Suprapubic skin (tissue), 4 donors: ENCODE measurements at regions not wholly inside any gene's neighbourhood (a gene's known extent, or its start where the extent isn't known, plus 50 kb on each side); places are given as distances from the start of the nearest gene placed in this dataset.

Experiments
- DNase-seq, 2 donors: peaks; one replicate each; pipeline ENCODE4 v3.0.0-alpha.2; 2019; ENCODE audit warnings: low spot score in 2 of 2
- H3K27ac ChIP-seq: fragments of 200-600 bp; sonication (generic); one replicate; pipeline ENCODE4 v1.5.1; 2019
- H3K27me3 ChIP-seq: fragments of 200-600 bp; sonication (generic); one replicate; pipeline ENCODE4 v1.5.1; 2019
- H3K36me3 ChIP-seq: fragments of 200-600 bp; sonication (generic); one replicate; pipeline ENCODE4 v1.5.1; 2019
- H3K4me1 ChIP-seq: fragments of 200-600 bp; sonication (generic); one replicate; pipeline ENCODE4 v1.5.1; 2019
- H3K4me3 ChIP-seq: fragments of 200-600 bp; sonication (generic); one replicate; pipeline ENCODE4 v1.5.1; 2019; ENCODE audit warnings: mild to moderate bottlenecking
- H3K9me3 ChIP-seq: fragments of 200-600 bp; sonication (generic); one replicate; pipeline ENCODE4 v1.5.1; 2019
- EP300 ChIP-seq: sonication (generic); formaldehyde crosslinking; IDR thresholded peaks from one replicate; pipeline ENCODE4 v1.6.1; 2017; ENCODE audit warnings: antibody characterized with exemption
- POLR2A ChIP-seq, 2 donors: fragments of 450-650 bp; IDR thresholded peaks; one replicate each; pipeline ENCODE4 v1.6.1; 2017; ENCODE audit warnings: antibody characterized with exemption in 2 of 2, mild to moderate bottlenecking in 2 of 2, moderate library complexity in 2 of 2
- POLR2AphosphoS5 ChIP-seq, 3 donors: sonication (generic); formaldehyde crosslinking; IDR thresholded peaks; one replicate each; pipeline ENCODE4 v1.6.1; 2017; ENCODE audit warnings: antibody characterized with exemption in 3 of 3
- WGBS: methylation state at CpG from one replicate; pipeline ENCODE4 v1.1.5; 2018; 5-methylcytosine and 5-hydroxymethylcytosine counted together
- TF ChIP-seq, protein P1 (sequence below), 2 donors: fragments of 200-600 bp in 1 of 2; fragments of 450-650 bp in 1 of 2; sonication (generic) in 1 of 2; IDR thresholded peaks; one replicate each; pipeline ENCODE4 v1.5.1; 2016 to 2019; ENCODE audit warnings: antibody characterized with exemption in 2 of 2, mild to moderate bottlenecking in 1 of 2, moderate library complexity in 1 of 2

DNA sequence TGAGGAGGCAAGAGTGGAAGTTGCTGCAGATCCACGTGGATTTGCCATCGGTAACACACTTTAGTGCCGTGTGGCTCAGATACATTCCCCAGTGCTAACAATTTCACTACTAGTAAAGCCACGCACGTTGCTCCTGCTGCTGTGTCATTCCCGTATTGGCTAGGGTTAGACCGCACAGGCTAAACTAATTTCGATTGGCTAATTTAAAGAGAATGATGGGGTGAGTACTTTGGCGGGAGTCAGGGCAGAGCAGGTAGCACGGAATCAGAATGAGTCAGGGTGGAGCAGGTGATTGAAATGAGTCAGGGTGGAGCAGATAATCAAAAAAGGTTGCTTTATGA is 1337.5 kb downstream of the FSTL5 start:
- Histone ChIP-seq H3K27me3 (no peaks in the 10 kb centered on the region), H3K27ac (no peak overlapping the region), H3K4me3 (no peak overlapping the region), H3K36me3 (no peaks in the 10 kb centered on the region), H3K4me1 (no peaks in the 10 kb centered on the region), H3K9me3 (no peaks in the 10 kb centered on the region)
- 84% methylated on average over 10 of the region's 10 CpGs for WGBS
- TF ChIP-seq EP300 (no peak), POLR2A (IDR thresholded peaks at IDR 0.05) (no peak), POLR2AphosphoS5 (IDR thresholded peaks at IDR 0.05) (no peak)
- TF ChIP-seq, protein P1, sequence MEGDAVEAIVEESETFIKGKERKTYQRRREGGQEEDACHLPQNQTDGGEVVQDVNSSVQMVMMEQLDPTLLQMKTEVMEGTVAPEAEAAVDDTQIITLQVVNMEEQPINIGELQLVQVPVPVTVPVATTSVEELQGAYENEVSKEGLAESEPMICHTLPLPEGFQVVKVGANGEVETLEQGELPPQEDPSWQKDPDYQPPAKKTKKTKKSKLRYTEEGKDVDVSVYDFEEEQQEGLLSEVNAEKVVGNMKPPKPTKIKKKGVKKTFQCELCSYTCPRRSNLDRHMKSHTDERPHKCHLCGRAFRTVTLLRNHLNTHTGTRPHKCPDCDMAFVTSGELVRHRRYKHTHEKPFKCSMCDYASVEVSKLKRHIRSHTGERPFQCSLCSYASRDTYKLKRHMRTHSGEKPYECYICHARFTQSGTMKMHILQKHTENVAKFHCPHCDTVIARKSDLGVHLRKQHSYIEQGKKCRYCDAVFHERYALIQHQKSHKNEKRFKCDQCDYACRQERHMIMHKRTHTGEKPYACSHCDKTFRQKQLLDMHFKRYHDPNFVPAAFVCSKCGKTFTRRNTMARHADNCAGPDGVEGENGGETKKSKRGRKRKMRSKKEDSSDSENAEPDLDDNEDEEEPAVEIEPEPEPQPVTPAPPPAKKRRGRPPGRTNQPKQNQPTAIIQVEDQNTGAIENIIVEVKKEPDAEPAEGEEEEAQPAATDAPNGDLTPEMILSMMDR (IDR thresholded peaks at IDR 0.05): no peak
- DNase-seq: no peak

DNA sequence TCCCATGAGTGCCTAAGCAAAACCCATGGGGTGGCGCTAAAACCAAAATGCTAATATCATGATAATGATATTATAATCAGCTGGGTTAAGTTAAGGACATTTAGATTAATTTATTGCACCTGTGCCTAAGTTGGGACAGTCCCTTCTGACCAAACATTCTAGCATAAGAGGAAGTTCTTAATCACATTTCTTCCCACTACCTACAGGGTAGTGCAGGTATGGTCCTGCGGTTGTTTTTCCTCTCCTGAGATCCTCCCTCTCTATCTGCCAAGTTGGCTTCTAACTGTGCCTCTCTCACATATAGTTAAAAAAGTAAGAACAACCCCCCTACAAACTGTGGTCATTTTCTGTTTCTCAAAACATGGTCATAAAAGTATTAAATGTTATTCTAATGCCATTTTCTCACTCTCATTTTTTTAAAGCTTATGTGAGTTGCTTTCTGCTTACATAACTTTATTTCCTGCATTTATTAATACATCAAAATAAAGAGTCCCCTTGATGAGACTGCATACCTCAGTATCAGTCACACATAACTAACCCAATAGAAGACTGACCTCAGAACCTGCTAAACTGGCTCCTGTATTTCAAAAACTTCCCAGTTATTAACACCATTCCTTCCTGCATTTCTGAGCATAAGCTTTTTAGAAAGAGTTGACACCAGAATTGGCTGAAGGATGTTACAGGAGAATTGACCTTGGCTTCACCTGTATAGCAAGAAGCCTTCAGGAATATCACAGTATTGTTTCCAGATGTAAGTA is 1332.5 kb downstream of the FSTL5 start:
- 89% methylated on average over 2 of the region's 2 CpGs for WGBS
- Histone ChIP-seq H3K4me3 (no peak overlapping the region), H3K36me3 (no peaks in the 10 kb centered on the region), H3K4me1 (no peaks in the 10 kb centered on the region), H3K27me3 (no peaks in the 10 kb centered on the region), H3K9me3 (no peaks in the 10 kb centered on the region), H3K27ac (no peak overlapping the region)
- TF ChIP-seq EP300: no peak
- TF ChIP-seq POLR2AphosphoS5 (IDR thresholded peaks at IDR 0.05): no peak
- TF ChIP-seq, protein P1 (IDR thresholded peaks at IDR 0.05): no peak
- no peak for TF ChIP-seq POLR2A (IDR thresholded peaks at IDR 0.05)
- no peak for DNase-seq

DNA sequence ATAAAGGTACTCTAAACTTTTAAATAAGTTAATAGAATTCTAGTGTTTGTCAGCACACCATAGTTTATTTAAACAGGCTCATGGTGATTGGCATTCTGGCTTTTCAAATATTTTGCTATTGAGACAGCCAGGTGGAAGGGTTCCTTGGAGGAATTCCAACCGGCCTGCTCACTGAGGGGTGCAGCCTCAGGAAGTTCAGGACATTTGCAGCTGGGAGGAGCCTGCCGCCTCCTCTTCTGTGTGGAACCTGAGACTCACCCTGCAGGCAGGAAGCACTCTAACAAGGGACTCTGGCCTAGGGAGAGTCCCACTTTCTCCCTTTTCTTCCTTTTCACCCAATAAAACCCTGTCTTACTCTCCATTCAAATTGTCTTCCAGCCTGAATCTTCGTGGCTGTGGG is 1328.0 kb downstream of the FSTL5 start:
- TF ChIP-seq POLR2AphosphoS5 (IDR thresholded peaks at IDR 0.05) (no peak), EP300 (no peak), POLR2A (IDR thresholded peaks at IDR 0.05) (no peak)
- TF ChIP-seq, protein P1 (IDR thresholded peaks at IDR 0.05): no peak
- Histone ChIP-seq H3K27ac (no peak overlapping the region), H3K4me3 (no peak overlapping the region), H3K36me3 (no peaks in the 10 kb centered on the region), H3K4me1 (no peaks in the 10 kb centered on the region), H3K9me3 (no peaks in the 10 kb centered on the region), H3K27me3 (no peaks in the 10 kb centered on the region)
- DNase-seq: no peak
- 38% methylated on average over 3 of the region's 3 CpGs for WGBS

DNA sequence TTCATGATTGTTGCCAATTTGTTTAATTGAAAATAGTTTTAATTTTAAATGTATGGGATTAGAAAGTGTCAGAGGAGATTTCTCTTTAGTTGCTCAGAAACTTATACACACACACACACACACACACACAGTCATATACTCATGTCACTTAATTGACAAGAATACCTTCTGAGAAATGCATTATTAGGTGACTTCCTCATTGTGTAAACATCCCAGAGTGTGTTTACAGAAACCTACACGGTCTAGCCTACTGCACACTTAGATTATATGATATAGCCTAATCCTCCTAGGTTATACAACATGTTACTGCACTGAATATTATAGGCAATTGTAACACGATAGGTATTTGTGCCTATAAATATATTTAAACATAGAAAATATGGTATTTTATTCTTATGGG is 1327.4 kb downstream of the FSTL5 start:
- DNase-seq: no peak
- Histone ChIP-seq H3K27ac (no peak overlapping the region), H3K4me3 (no peak overlapping the region), H3K9me3 (no peaks in the 10 kb centered on the region), H3K27me3 (no peaks in the 10 kb centered on the region), H3K4me1 (no peaks in the 10 kb centered on the region), H3K36me3 (no peaks in the 10 kb centered on the region)
- whole genome bisulfite sequencing: 63% methylated on average over 2 of the region's 2 CpGs
- TF ChIP-seq, protein P1 (IDR thresholded peaks at IDR 0.05): no peak
- no peak for TF ChIP-seq EP300
- TF ChIP-seq POLR2AphosphoS5 (IDR thresholded peaks at IDR 0.05): no peak
- TF ChIP-seq POLR2A (IDR thresholded peaks at IDR 0.05): no peak

DNA sequence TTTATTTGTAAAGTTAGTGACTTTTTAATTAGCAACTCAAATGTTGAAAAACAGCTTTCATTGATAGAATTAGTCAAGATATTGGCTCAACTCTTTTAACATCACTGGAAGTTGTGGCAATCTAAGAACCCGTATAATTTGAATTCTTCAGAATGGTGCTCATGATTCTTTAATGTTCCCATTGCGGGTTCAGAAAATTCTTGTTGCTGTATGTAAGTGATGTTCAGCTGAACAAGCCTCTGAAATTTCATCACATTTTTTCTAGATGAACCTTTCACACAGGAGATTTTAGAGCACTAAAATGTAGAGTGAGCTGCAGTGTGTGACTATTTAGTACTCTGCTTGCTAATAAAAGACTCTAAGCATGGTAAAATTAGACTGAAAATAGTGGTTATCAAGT is 1317.7 kb downstream of the FSTL5 start:
- WGBS: 95% methylated on average over 2 of the region's 2 CpGs
- TF ChIP-seq POLR2AphosphoS5 (IDR thresholded peaks at IDR 0.05) (no peak), POLR2A (IDR thresholded peaks at IDR 0.05) (no peak), EP300 (no peak)
- TF ChIP-seq, protein P1 (IDR thresholded peaks at IDR 0.05): no peak
- Histone ChIP-seq H3K4me1 (no peaks in the 10 kb centered on the region), H3K9me3 (no peaks in the 10 kb centered on the region), H3K36me3 (no peaks in the 10 kb centered on the region), H3K27ac (no peak overlapping the region), H3K27me3 (no peaks in the 10 kb centered on the region), H3K4me3 (no peak overlapping the region)
- no peak for DNase-seq
